ENCODE measurements at regions not wholly inside any gene's neighbourhood (a gene's known extent, or its start where the extent isn't known, plus 50 kb on each side); places are given as distances from the start of the nearest gene placed in this dataset.
"Not testable (repeated sequence)": the region's sequence is repeated elsewhere in the genome, so short reads cannot be mapped to it uniquely, and the experiment has no call there.

DNA sequence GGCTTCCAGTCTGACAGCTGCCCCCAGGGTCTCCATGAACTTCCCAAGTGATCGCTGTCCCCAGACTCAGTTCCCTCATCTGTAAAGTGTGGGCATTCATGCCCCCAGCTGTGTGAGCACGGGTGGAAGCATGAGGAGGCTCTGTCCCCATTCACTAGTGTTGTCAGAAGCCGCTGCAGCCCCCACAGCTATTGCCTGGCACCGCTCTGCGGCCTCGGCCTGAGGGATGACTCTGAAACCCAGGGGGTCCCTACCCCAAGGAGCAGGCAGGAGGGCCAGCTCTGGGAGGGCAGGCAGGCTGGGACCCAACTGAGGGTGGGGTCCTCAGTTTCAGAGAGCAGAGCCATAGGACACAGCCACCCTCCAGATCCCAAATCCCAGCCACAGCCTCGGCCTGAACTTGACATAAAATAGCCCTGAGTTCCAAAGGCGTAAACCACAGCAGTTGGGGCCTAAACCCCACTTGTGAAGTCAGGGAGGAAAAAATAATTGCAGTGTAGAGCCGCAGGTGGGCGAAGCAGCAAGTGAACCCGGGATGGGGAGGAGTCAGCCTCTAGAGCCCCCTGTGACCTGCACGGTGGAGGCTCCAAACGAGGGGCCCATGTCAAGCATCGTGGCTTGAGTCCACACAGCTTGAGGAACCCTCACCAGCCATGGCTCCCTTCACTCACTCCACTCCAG, 66.0 kb upstream of the ADAMTS2 start:
- no peak for FAIRE-seq

DNA sequence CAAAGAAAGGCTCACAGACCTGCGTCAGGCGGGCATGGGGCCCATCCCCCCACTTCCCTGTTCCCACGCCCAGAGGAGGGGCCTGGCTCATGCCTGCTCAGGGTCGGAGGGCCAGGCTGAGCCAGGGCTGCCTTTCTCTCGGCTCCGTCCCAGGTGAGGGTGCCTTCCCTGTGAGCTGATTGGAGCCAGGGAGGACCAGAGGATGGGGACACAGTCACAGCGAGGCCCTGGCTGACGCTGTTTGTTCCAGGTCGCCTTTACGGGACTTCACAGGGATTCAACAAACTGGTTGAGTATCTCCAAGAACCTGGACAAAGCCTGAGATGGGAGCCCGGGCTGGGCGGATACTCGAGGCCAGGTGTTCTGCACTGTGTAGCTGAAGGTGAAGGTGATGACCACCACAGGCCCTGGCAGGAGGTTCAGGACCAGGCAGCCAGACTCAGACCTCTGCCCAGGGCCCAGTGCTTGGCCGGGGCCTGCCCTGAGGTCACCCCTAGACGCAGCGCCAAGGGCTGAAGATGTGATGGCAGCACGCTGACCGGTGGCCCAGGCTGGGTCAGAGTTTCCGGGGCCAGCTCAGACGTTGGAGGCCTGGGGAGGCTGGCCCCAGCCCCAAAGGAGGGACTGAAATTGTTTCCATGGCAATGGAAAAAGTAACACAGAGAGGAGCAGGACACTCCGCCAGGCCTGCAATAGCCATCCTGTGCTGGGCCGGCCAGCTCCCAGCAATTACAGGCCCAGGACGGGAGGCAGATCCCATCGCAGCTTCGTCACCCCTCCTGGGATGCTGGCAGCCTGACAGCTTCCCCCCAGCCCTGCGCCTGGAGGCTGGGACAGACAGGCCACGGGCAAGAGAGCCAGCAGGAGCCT, 65.3 kb upstream of the ADAMTS2 start:
- FAIRE-seq (no peak), DNase-seq (ENCODE audit: insufficient read length, low spot score) (no peak)

More for the DNA sequence above, 66.0 kb upstream of the ADAMTS2 start:
- no peak for DNase-seq (ENCODE audit: insufficient read length, low spot score)

DNA sequence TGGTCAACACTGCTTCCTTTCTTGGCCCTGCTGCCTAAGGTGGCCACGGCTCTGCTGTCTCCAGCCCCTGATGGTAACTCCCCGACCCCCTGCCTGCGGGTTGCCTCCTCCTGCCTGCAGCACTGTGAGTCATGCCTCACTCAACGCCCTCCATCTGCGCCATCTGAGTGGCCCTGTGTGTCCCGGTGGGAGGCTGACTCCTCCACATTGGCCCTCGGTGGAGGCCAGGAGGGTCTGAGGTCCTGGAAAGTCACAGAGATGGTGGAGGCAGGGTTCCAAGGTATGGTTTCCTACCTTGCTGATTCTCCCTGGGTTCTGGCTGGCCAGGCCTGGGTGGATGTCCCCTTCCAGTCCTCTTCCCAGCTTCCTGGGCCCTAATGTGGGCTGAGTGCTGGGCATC, 64.5 kb upstream of the ADAMTS2 start:
- no peak for FAIRE-seq

DNA sequence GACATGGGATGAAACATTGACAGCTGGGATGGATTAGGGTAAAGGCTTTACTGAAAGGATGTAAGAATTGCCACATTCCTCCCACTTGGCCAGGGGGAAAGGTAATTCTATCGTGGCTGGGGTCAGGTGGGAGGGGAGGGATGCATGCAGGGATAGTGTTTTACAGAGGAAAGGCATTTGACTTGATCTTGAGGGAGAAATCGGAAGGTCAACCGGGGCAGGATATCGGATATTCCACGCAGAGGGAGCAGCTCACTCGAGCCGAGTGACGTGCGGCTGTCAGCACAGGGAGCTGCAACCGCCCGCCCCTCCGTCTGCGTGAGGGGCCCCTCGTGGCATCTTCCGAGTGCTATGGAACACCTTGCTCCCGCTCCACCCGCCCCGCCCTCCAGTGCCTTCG, 63.4 kb upstream of the ADAMTS2 start:
- no peak for FAIRE-seq
- no peak for DNase-seq (ENCODE audit: insufficient read length, low spot score)

More for the DNA sequence above, 64.5 kb upstream of the ADAMTS2 start:
- DNase-seq (ENCODE audit: insufficient read length, low spot score) = no peak

DNA sequence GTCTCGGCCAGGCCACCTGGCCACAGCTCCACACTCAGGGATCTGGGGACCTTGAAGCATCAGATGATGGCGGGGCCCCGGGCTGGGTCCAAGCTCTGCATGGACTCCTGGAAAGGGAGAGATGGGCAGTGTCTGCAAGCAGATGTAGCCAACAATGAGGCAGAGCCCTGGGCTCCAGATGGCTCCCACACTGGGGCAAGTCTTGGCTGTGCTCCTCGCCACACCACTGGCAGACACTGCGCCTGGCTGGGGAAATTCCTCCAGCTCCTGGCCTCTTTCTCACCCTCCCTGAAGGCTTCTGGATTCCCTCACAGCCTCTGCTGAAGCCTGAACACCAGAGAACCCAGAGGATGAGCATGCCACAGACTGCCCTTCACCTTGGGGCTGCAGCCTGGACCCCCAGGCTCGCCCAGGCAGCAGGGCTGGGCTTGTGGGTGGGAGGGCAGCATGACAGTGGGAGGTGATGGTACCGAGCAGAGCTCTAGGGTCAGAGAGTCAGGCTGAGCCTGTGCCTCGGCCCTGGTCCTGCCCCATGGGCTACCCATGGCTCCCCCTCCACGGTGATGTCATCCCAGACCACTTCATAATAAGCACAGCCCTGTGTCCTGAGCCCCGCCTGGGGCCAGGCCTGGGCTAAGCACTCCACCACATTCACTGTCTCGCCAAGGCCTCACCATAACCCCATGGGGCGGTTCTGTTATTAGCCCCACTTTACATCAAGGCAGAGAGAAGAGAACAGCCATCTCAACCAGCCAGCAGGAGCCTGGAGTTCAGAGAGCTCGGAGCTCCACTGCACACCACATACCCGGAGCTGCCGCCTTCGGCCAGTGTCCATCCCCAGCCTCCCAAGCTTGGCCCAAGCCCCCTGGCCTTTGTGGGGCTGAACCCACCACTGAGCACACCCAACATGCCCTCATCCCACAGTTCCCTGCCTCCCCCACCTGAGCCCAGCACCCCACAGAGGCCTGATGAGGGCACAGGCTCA, 62.2 kb upstream of the ADAMTS2 start:
- DNase-seq (ENCODE audit: insufficient read length, low spot score) = no peak
- FAIRE-seq = no peak

DNA sequence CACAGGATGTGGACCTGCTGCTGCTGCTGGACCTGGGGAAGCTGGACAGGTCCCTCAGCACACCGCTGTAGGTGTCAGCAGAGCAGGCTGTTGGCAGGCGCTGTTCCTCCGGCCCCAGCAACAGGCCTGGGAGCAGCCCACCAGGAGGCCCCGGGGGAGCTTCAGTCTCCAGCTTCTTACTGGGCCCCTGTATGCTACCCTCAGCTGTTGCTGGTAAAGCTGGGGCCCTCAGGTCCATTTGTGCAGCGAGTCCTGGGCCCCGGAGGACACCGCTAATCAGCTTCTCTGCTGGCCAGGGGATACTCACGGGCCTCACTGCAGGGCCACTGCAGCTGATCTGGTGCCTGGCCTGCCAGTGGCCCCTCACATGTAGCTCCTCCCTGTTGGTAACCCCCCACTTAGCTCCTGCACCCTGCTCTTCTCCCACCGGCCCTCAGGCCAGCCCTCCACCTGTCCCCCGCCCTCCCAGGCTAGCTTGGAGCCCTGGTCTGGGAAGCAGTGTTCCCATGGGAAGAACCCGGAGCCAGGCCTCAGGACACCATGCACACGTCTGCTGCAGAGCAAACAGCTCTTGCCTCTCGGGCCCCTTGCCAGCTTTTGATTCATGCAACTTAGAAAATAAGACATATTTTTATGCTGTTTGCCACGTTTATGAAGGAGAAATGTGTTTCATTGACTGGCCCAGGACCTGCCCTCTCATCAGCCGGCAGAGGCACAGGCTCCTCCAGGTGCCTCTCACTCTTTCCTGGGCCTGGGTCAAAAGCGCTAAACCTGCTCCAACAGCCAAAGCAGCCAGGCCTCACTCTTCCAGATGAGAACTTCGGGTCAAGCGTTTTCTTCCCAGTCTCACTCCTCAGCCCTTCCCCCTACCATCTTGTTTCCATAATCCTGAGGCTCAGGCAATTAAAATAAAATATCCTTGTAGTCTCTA, 61.0 kb upstream of the ADAMTS2 start:
- FAIRE-seq = no peak

DNA sequence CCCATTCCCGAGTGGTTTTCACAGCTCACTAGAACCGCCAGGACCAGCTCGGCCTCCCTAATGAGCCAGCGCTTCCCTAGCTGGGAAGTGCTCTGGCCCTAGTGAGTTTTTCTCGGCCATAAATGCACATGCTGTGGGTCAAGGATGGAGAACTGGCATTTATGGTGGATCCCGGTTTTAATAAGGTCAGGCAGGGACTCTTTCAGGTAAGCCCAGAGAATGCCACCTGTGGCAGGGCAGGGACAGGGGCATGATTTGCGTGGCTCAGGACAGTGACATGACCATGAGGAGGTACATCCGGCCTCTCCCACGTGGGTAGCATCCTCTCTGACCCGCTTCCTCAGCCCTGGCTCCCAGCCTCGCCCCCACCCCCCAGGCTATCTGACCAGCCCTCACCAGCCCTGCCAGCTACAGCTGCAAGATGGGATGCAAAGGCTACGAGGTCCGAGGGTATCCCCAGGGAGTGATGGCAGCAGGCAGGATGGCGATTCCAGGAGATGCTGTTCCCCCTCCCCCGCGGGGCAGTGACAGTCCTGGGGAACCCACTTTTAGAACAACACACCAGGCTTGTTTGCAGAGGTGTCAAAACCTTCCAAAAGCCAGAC, 60.3 kb upstream of the ADAMTS2 start:
- DNase-seq (ENCODE audit: insufficient read length, low spot score) (no peak), FAIRE-seq (no peak)

More for the DNA sequence above, 61.0 kb upstream of the ADAMTS2 start:
- no peak for DNase-seq (ENCODE audit: insufficient read length, low spot score)

DNA sequence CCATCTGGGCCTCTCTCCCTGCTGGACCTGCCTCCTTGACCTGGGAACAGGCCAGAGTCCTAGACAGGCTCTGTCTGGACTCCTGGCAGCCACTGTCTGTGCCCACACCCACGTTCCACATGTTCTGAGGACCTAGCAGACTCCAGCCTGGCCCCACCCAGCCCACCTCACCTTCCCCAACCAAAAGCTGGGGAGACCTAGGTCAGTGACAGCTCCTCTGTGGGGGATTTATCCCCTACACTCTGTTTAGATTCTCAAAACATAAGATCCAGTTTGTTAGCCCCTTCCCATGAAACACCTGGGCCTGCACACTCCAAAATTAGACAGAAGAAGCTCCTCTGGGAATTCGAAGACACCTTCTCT, 59.8 kb upstream of the ADAMTS2 start:
- DNase-seq (ENCODE audit: insufficient read length, low spot score) (no peak), FAIRE-seq (no peak)

DNA sequence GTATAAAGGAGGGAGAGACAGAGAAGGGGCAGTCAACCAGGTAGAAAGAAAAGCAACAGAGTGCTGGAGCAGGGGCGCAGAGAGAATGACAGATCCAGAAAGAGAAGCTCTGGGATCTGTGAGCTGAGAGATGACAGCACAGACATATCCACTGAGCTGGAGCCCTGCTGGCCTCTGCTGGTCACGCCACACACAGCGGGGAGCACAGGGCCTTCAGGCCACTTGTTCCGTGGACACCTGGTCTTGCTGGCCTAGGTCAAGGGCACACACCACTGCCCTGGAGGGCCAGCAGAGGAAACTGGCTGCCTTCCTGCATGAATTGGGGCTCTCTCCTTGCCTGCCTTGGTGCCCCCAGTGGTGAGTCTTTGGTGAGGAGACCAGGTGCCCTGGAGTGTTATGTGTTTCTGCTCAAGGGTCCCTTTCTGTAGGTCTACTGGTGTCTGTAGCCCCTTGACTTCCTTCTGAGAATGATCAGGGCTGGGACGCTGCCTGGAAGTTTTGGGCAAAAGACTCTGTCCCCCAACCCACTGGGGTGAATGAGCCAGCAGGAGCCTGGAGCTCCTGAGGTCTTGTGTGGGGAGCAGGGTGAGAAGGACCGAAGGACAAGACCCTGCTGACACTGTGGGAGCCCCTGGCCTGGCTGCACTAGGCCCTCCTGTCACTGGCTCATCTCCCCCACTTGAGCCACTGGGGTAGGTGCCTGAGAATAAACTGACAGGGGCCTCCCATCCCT, 59.2 kb upstream of the ADAMTS2 start:
- DNase-seq (ENCODE audit: insufficient read length, low spot score) (peak; percentile 41), FAIRE-seq (no peak)

DNA sequence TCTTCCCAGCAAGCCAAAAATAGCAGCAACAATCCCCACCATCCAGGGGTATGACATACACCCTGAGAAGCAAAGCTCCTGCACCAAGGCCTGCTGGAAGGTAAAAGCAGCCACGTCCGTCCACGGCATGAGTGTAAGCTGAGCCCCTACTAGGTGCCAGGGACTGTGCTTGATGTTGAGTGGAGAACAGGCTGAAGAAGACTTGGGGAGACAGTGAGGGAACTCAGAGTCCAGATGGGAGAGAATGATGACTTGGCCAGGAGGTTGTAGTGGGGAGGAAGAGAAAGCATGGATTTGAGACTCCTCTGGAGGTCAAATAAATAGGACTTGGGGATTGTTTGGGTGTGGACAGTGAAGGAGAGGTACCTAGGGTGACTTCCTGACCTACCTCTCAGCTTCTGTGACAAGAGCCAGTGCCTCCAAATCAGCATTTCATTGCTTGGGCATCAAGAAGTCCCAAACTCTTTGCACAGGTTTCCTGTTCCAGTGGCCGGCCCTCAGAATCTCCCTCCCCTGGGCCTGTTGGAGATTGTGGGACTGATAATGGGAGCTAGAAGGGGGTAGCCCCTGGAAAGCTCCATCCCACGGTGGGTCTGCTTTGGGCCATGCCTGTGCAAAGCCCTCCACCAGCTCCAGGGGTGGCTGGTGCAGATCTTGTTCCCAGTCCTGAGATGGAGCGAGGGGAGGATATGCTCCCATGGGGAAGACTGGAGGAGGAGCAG, 58.3 kb upstream of the ADAMTS2 start:
- FAIRE-seq = no peak
- DNase-seq (ENCODE audit: insufficient read length, low spot score) = no peak

DNA sequence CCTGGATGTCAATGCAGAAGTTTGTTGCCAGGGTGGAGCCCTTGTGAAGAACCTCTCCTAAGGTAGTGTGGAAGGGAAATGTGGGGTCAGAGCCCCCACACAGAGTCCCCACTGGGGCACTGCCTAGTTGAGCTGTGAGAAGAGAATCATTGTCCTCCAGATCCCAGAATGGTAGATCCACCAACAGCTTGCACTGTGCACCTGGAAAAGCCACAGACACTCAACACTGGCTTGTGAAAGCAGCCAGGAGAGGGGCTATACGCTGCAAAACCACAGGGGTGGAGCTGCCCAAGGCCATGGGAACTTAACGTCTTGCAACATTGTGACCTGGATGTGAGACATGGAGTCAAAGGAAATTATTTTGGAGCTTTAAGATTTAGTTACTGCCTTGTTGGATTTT, 55.2 kb upstream of the ADAMTS2 start:
- FAIRE-seq; DNase-seq (ENCODE audit: insufficient read length, low spot score): not testable (repeated sequence)

DNA sequence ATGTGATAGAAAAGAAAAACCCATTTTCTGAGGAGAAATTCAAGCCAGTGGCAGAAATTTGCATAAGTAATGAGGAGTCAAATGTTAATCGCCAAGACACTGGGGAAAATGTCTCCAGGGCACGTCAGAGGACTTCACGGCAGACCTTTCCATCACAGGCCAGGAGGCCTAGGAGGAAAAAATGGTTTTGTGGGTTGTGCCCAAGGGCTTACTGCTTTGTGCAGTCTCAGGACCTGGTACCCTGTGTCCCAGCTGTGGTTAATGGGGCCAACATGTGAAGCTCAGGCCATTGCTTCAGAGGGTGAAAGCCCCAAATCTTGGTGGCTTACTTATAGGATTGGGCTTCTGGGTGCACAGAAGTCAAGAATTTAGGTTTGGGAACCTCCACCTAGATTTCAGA, 54.8 kb upstream of the ADAMTS2 start:
- FAIRE-seq (no peak), DNase-seq (ENCODE audit: insufficient read length, low spot score) (no peak)

DNA sequence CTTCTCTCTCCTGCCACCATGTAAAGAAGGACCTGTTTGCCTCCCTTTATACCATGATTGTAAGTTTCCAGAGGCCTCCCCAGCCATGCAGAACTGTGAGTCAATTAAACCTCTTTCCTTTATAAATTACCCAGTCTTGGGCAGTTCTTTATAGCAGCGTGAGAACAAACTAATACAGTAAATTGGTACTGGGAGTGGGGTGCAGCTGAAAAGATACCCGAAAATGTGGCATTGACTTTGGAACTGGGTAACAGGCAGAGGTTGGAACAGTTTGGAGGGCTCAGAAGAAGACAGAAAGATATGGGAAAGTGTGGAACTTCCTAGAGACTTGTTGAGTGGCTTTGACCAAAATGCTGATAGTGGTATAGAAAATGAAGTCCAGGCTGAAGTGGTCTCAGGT, 54.1 kb upstream of the ADAMTS2 start:
- DNase-seq (ENCODE audit: insufficient read length, low spot score); FAIRE-seq: not testable (repeated sequence)

DNA sequence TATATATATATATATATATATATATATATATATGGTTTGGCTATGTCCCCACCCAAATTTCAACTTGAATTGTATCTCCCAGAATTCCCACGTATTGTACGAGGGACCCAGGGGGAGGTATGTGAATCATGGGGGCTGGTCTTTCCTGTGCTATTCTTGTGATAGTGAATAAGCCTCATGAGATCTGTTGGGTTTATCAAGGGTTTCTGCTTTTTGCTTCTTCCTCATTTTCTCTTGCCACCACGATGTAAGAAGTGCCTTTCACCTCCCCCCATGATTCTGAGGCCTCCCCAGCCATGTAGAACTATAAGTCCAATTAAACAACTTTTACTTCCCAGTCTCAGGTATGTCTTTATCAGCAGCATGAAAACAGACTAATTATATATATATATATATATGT, 52.3 kb upstream of the ADAMTS2 start:
- FAIRE-seq (no peak), DNase-seq (ENCODE audit: insufficient read length, low spot score) (no peak)

Measured in HTR-8/SVneo (cell line).